BLaER1 (cell line): ENCODE measurements at regions not wholly inside any gene's neighbourhood (a gene's known extent, or its start where the extent isn't known, plus 50 kb on each side); places are given as distances from the start of the nearest gene placed in this dataset.
A peak's percentile ranks its signal among the peaks of the same experiment; 100 is the strongest.
"Not testable (repeated sequence)": the region's sequence is repeated elsewhere in the genome, so short reads cannot be mapped to it uniquely, and the experiment has no call there.

Source experiments
- H3K27ac ChIP-seq: shearing (Covaris generic); formaldehyde crosslinking; 2 replicates; pipeline ENCODE4 v1.8.1; 2022
- H3K27me3 ChIP-seq: shearing (Covaris generic); formaldehyde crosslinking; 2 replicates; pipeline ENCODE4 v1.8.1; 2022
- H3K36me3 ChIP-seq: shearing (Covaris generic); formaldehyde crosslinking; 2 replicates; pipeline ENCODE4 v1.8.1; 2022
- H3K4me1 ChIP-seq: shearing (Covaris generic); formaldehyde crosslinking; 2 replicates; pipeline ENCODE4 v1.8.1; 2022
- H3K4me2 ChIP-seq: shearing (Covaris generic); formaldehyde crosslinking; 2 replicates; pipeline ENCODE4 v1.8.1; 2022
- H3K4me3 ChIP-seq: shearing (Covaris generic); formaldehyde crosslinking; 2 replicates; pipeline ENCODE4 v1.8.1; 2022
- H3K9ac ChIP-seq: shearing (Covaris generic); formaldehyde crosslinking; 2 replicates; pipeline ENCODE4 v1.8.1; 2022
- H3K9me3 ChIP-seq: shearing (Covaris generic); formaldehyde crosslinking; 2 replicates; pipeline ENCODE4 v1.8.1; 2022
- H4K20me1 ChIP-seq: shearing (Covaris generic); formaldehyde crosslinking; 2 replicates; pipeline ENCODE4 v1.8.1; 2022
- Cebpa-rat ChIP-seq: shearing (Covaris generic); IDR thresholded peaks from 2 replicates; pipeline ENCODE4 v1.8.1; 2022

- Histone ChIP-seq H3K9me3 (peaks cover 10% of the 10 kb centered on the region; the same call in 1 of the 2 replicates), H3K9ac (no peak overlapping the region), H3K4me1 (peaks cover 21% of the 10 kb centered on the region), H3K36me3 (no peaks in the 10 kb centered on the region), H3K27me3 (no peaks in the 10 kb centered on the region), H3K27ac (no peak overlapping the region), H3K4me3 (no peak overlapping the region), H3K4me2 (no peak overlapping the region), H4K20me1 (no peaks in the 10 kb centered on the region)
- no peak for TF ChIP-seq Cebpa-rat
Measured at GRCh38 chr14:103230021-103230420, 104.0 kb upstream of the EIF5 start.

DNA sequence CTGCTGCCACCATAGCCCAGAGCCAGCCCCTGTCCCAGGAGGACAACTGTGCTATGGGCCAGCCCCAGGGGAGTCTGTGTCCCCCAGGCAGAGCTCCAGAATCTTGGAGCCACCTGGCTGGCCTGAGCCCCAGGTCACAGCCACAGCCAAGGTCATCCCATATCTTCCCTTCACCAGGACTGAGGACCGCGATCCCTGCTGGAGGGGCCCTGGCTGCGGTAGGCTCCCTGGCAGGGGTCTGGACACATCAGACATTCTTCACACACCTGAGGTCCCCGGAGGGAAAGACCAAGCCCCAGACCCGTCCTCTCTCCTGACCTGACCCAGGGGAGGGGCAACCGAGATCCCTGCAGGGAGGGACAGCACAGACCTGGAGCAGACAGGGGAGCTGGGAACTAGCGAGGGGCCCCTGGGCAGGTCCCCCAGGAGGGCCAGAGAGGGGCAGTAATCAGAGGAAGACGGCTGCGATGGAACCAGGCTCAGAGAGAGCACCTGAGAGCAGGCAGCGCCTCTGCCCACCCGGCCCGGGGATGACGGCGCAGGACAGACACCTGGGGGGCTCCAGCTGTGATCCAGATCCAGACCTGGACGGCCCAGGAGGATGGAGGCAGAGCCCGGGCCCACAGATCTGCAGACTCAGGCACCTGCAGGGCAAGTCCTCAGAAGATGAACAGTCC lies 103.2 kb upstream of the EIF5 start:
- Histone ChIP-seq H3K4me2 (no peak overlapping the region), H3K4me1 (peaks cover 21% of the 10 kb centered on the region), H3K27me3 (no peaks in the 10 kb centered on the region), H3K4me3 (no peak overlapping the region), H3K9me3 (peaks cover 18% of the 10 kb centered on the region; the same call in 1 of the 2 replicates), H3K27ac (0 out of 2 replicates have a peak overlapping the region, but pooled peaks have one; percentile 35), H3K9ac (no peak overlapping the region), H3K36me3 (no peaks in the 10 kb centered on the region), H4K20me1 (no peaks in the 10 kb centered on the region)
- TF ChIP-seq Cebpa-rat, result no peak

- H3K27me3 ChIP-seq, result no peaks in the 10 kb centered on the region
- no peak overlapping the region for H3K4me2 ChIP-seq
- H3K27ac ChIP-seq, result no peak overlapping the region
- no peak overlapping the region for H3K9ac ChIP-seq
- peaks cover 21% of the 10 kb centered on the region for H3K4me1 ChIP-seq
- no peak overlapping the region for H3K4me3 ChIP-seq
- no peaks in the 10 kb centered on the region for H3K36me3 ChIP-seq
- no peaks in the 10 kb centered on the region for H4K20me1 ChIP-seq
- peaks cover 20% of the 10 kb centered on the region; the same call in 1 of the 2 replicates for H3K9me3 ChIP-seq
- TF ChIP-seq Cebpa-rat, result no peak
Measured at GRCh38 chr14:103231376-103232019, 102.5 kb upstream of the EIF5 start.

DNA sequence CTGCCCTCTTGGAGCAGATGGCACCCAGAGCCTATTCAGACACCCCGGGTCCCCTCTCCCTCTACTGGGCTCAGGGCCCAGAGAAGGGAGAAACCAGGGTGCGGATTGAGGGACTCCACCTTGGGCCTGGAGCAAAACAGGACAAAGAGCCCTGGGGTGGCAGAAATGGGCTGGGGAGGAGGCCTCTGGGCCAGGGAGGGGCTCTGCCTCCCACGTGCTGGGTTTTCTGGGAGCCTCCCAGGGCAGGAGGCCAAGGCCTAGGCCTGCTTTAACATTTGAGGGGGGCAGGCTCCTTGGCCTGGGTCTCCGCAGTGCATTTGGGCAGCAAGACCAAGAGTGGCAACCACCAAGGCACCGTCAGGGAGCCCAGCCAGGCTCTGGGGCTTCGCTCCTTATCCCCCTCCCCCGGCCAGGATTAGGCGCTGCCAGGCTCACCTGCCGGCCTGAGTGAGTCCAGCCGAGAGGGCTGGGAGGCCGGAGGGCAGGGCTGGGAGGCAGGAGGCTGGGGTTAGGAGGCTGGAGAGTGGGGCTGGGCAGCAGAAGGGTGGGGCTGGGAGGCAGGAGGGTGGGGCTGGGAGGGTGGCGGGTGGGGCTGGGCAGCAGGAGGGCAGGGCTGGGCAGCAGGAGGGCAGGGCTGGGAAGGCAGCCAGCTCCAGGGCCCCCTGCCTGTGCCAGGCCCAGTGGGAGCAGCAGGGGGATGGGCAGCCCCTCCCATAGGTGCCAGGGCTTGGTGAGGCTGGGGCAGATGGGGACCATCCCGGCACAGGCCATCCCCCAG lies 101.8 kb upstream of the EIF5 start:
- Histone ChIP-seq H3K36me3 (no peaks in the 10 kb centered on the region), H3K4me1 (peaks cover 21% of the 10 kb centered on the region), H3K9me3 (peaks cover 23% of the 10 kb centered on the region), H4K20me1 (no peaks in the 10 kb centered on the region), H3K27me3 (no peaks in the 10 kb centered on the region), H3K27ac (no peak overlapping the region), H3K9ac (no peak overlapping the region), H3K4me2 (peak overlapping the region; percentile 45), H3K4me3 (no peak overlapping the region)
- no peak for TF ChIP-seq Cebpa-rat

GRCh38 chr14:103232831-103233319 lies 101.2 kb upstream of the EIF5 start:
- Histone ChIP-seq H3K4me3 (no peak overlapping the region), H3K9ac (no peak overlapping the region), H3K27me3 (no peaks in the 10 kb centered on the region), H3K9me3 (peaks cover 30% of the 10 kb centered on the region), H4K20me1 (no peaks in the 10 kb centered on the region), H3K4me1 (peaks cover 21% of the 10 kb centered on the region), H3K36me3 (no peaks in the 10 kb centered on the region), H3K27ac (no peak overlapping the region), H3K4me2 (peak overlapping the region; percentile 45)
- TF ChIP-seq Cebpa-rat, result no peak

GRCh38 chr14:103233328-103233727 lies 100.7 kb upstream of the EIF5 start:
- H3K9me3 ChIP-seq, result peaks cover 34% of the 10 kb centered on the region
- peak overlapping the region; percentile 45; the same call in 1 of the 2 replicates for H3K4me2 ChIP-seq
- TF ChIP-seq Cebpa-rat, result no peak

DNA sequence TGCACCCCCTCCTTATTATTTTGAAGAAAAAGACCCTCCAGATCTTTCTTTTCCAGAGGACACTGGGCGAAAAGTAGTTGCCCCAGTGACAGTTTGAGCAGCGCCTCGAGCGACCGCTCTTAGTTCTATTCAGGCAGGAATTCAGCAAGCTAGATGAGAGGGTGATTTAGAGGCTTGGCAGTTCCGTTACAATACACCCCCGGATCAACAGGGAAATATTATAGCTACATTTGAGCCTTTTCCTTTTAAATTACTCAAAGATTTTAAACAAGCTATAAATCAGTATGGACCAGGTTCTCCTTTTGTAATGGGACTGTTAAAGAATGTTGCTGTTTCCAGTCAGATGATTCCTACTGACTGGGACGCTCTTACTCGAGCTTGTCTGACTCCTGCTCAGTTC lies 99.2 kb upstream of the EIF5 start:
- Histone ChIP-seq H3K4me1 (peaks cover 21% of the 10 kb centered on the region), H3K9me3 (peaks cover 49% of the 10 kb centered on the region)
- H3K36me3 ChIP-seq, H3K4me3 ChIP-seq, H3K4me2 ChIP-seq, H3K9ac ChIP-seq, H4K20me1 ChIP-seq, H3K27ac ChIP-seq, H3K27me3 ChIP-seq: not testable (repeated sequence)

More at GRCh38 chr14:103233328-103233727, 100.7 kb upstream of the EIF5 start:
- Histone ChIP-seq H3K27ac (no peak overlapping the region), H4K20me1 (no peaks in the 10 kb centered on the region), H3K9ac (no peak overlapping the region), H3K27me3 (no peaks in the 10 kb centered on the region), H3K4me3 (no peak overlapping the region), H3K4me1 (peaks cover 21% of the 10 kb centered on the region), H3K36me3 (no peaks in the 10 kb centered on the region)

DNA sequence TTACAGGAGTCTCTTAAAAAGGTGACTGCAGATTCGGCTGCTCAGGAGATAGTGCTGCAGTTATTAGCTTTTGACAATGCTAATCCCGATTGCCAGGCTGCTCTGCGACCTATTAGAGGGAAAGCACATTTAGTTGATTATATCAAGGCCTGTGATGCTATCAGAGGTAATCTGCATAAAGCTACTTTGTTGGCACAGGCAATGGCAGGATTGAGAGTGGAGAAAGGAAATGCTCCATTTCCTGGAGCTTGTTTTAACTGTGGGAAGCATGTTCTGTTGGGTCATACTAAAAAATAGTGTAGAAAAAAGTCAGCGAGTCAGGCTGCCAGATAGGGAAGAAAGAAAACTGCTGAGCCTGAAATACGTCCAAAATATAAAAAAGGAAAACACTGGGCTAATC lies 98.5 kb upstream of the EIF5 start:
- not testable (repeated sequence) for H3K36me3 ChIP-seq, H3K9ac ChIP-seq, H3K27ac ChIP-seq, H3K4me3 ChIP-seq, H3K4me2 ChIP-seq, H3K27me3 ChIP-seq, H4K20me1 ChIP-seq
- peaks cover 56% of the 10 kb centered on the region for H3K9me3 ChIP-seq
- peaks cover 17% of the 10 kb centered on the region for H3K4me1 ChIP-seq

DNA sequence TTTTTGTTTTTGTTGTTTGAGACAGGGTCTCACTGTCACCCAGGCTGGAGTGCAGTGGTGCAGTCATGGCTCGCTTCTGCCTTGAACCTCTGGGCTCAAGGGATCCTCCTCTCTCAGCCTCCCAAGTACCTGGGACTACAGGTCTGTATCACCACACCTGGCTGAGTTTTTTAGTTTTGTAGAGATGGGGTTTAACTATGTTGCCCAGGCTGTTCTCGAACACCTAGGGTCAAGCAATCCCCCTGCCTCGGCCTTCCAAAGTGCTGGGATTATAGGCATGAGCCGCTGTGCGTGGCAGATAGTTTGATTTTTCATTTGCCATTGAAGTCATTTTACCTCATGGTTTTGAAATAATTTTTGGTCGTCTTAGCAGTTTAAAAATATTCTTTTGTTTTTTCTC lies 94.3 kb upstream of the EIF5 start:
- Histone ChIP-seq H3K27ac (no peak overlapping the region), H3K36me3 (no peaks in the 10 kb centered on the region), H3K9ac (no peak overlapping the region), H3K27me3 (no peaks in the 10 kb centered on the region), H4K20me1 (no peaks in the 10 kb centered on the region), H3K4me3 (no peak overlapping the region), H3K9me3 (peaks cover 82% of the 10 kb centered on the region), H3K4me2 (no peak overlapping the region), H3K4me1 (no peaks in the 10 kb centered on the region)
- TF ChIP-seq Cebpa-rat, result no peak

DNA sequence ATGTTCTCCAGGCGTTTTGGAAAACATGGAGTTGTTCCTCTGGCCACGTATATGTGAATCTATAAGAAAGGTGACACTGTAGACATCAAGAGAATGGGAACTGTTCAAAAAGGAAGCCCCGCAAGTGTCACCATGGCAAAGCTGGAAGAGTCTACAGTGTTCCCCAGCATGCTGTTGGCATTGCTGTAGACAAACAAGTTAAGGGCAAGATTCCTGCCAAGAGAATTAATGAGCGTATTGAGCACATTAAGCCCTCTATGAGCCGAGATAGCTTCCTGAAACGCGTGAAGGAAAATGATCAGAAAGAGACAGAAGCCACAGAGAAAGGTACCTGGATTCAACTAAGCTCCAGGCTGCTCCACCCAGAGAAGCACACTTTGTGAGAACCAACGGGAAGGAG lies 92.5 kb upstream of the EIF5 start:
- Histone ChIP-seq H3K9me3 (peaks cover 69% of the 10 kb centered on the region), H3K9ac (no peak overlapping the region), H3K27me3 (no peaks in the 10 kb centered on the region), H3K4me2 (no peak overlapping the region), H3K4me1 (no peaks in the 10 kb centered on the region), H3K36me3 (no peaks in the 10 kb centered on the region), H3K27ac (no peak overlapping the region), H3K4me3 (no peak overlapping the region), H4K20me1 (no peaks in the 10 kb centered on the region)
- no peak for TF ChIP-seq Cebpa-rat
